Activated CD8-positive, alpha-beta T cell treated with anti-CD3 and anti-CD28 coated beads, Interleukin-2, amount 10 ng/mL, durations not matched to agents 7 days and 5 days (primary cell): ENCODE measurements at regions not wholly inside any gene's neighbourhood (a gene's known extent, or its start where the extent isn't known, plus 50 kb on each side); places are given as distances from the start of the nearest gene placed in this dataset.

Experiments used
- ATAC-seq: fragments of 150-1000 bp; cut with Tn5 transposase; one replicate; pipeline ENCODE4 v1.10.0; 2021; ENCODE audit warnings: moderate library complexity
- CTCF ChIA-PET: fragments of 350-600 bp; sonication (Branson Sonifier 250); formaldehyde crosslinking; loops from one replicate; lab custom pipeline; 2021; ENCODE audit warnings: antibody characterized with exemption; lab: Charles Lee
- POLR2A ChIA-PET: fragments of 350-600 bp; sonication (Branson Sonifier 250); formaldehyde crosslinking; loops from one replicate; lab custom pipeline; 2021; ENCODE audit warnings: antibody characterized with exemption; lab: Charles Lee
- DNase-seq: peaks from one replicate; pipeline ENCODE4 v3.0.0-alpha.2; 2020
- H3K27ac Mint-ChIP-seq: one replicate; pipeline ENCODE4 v1.8.0; 2021; ENCODE audit warnings: mild to moderate bottlenecking, mixed read lengths
- H3K27me3 Mint-ChIP-seq: one replicate; pipeline ENCODE4 v1.8.0; 2021; ENCODE audit warnings: low read depth, mixed read lengths
- H3K36me3 Mint-ChIP-seq: one replicate; pipeline ENCODE4 v1.8.0; 2021; ENCODE audit warnings: low read depth, mixed read lengths
- H3K4me1 Mint-ChIP-seq: one replicate; pipeline ENCODE4 v1.8.0; 2021; ENCODE audit warnings: low read depth, mixed read lengths
- H3K4me3 Mint-ChIP-seq: one replicate; pipeline ENCODE4 v1.8.0; 2021; ENCODE audit warnings: mild to moderate bottlenecking, mixed read lengths
- H3K9me3 Mint-ChIP-seq: one replicate; pipeline ENCODE4 v1.8.0; 2022; ENCODE audit warnings: mixed read lengths; ENCODE audit not compliant: insufficient read depth

GRCh38 chr5:3105172-3105571, 353.7 kb upstream of the IRX2 start:
- ChIA-PET POLR2A (no interaction called here), CTCF (no interaction called here)
- Mint-ChIP-seq H3K9me3 (no peaks in the 10 kb centered on the region), H3K36me3 (no peaks in the 10 kb centered on the region), H3K4me1 (no peaks in the 10 kb centered on the region), H3K27me3 (peaks cover 9% of the 10 kb centered on the region), H3K27ac (no peak overlapping the region), H3K4me3 (no peak overlapping the region)
- DNase-seq (no peak), ATAC-seq (no peak)

- H3K4me1 Mint-ChIP-seq = no peaks in the 10 kb centered on the region
- CTCF ChIA-PET = no interaction called here
- ATAC-seq (no peak), DNase-seq (no peak)
- peaks cover 9% of the 10 kb centered on the region for H3K27me3 Mint-ChIP-seq
- POLR2A ChIA-PET = no interaction called here
- H3K27ac Mint-ChIP-seq = no peak overlapping the region
- no peak overlapping the region for H3K4me3 Mint-ChIP-seq
- H3K36me3 Mint-ChIP-seq = no peaks in the 10 kb centered on the region
- H3K9me3 Mint-ChIP-seq = no peaks in the 10 kb centered on the region
Measured at GRCh38 chr5:3104429-3105060, 353.1 kb upstream of the IRX2 start.

- no peak overlapping the region for H3K4me3 Mint-ChIP-seq
- H3K36me3 Mint-ChIP-seq = no peaks in the 10 kb centered on the region
- H3K27ac Mint-ChIP-seq = no peak overlapping the region
- H3K9me3 Mint-ChIP-seq = no peaks in the 10 kb centered on the region
- no peaks in the 10 kb centered on the region for H3K4me1 Mint-ChIP-seq
- H3K27me3 Mint-ChIP-seq = peaks cover 9% of the 10 kb centered on the region
- CTCF ChIA-PET = no interaction called here
- DNase-seq (no peak), ATAC-seq (no peak)
- POLR2A ChIA-PET = no interaction called here
Measured at GRCh38 chr5:3103262-3103811, 351.9 kb upstream of the IRX2 start.

- ChIA-PET POLR2A (no interaction called here), CTCF (no interaction called here)
- Mint-ChIP-seq H3K4me3 (no peak overlapping the region), H3K9me3 (peaks cover 2% of the 10 kb centered on the region), H3K4me1 (no peaks in the 10 kb centered on the region), H3K36me3 (no peaks in the 10 kb centered on the region), H3K27ac (no peak overlapping the region), H3K27me3 (peaks cover 9% of the 10 kb centered on the region)
- no peak for DNase-seq
- ATAC-seq = no peak
Measured at GRCh38 chr5:3102531-3102930, 351.1 kb upstream of the IRX2 start.

- peaks cover 8% of the 10 kb centered on the region for H3K9me3 Mint-ChIP-seq
- H3K36me3 Mint-ChIP-seq = no peaks in the 10 kb centered on the region
- CTCF ChIA-PET = no interaction called here
Measured at GRCh38 chr5:3101561-3101960, 350.1 kb upstream of the IRX2 start.

GRCh38 chr5:3100921-3101551, 349.6 kb upstream of the IRX2 start:
- ChIA-PET POLR2A (no interaction called here), CTCF (no interaction called here)
- ATAC-seq (no peak), DNase-seq (no peak)
- Mint-ChIP-seq H3K27me3 (peaks cover 9% of the 10 kb centered on the region), H3K4me3 (no peak overlapping the region), H3K27ac (no peak overlapping the region), H3K36me3 (no peaks in the 10 kb centered on the region), H3K4me1 (no peaks in the 10 kb centered on the region), H3K9me3 (peaks cover 8% of the 10 kb centered on the region)

More at GRCh38 chr5:3101561-3101960, 350.1 kb upstream of the IRX2 start:
- no peak overlapping the region for H3K4me3 Mint-ChIP-seq
- DNase-seq = no peak
- POLR2A ChIA-PET = no interaction called here
- ATAC-seq = no peak
- H3K27ac Mint-ChIP-seq = no peak overlapping the region
- peaks cover 9% of the 10 kb centered on the region for H3K27me3 Mint-ChIP-seq
- H3K4me1 Mint-ChIP-seq = no peaks in the 10 kb centered on the region

- peaks cover 9% of the 10 kb centered on the region for H3K27me3 Mint-ChIP-seq
- no peak overlapping the region for H3K4me3 Mint-ChIP-seq
- peaks cover 8% of the 10 kb centered on the region for H3K9me3 Mint-ChIP-seq
- H3K27ac Mint-ChIP-seq = no peak overlapping the region
- POLR2A ChIA-PET = no interaction called here
- H3K36me3 Mint-ChIP-seq = no peaks in the 10 kb centered on the region
- no peaks in the 10 kb centered on the region for H3K4me1 Mint-ChIP-seq
- DNase-seq = no peak
- no peak for ATAC-seq
- CTCF ChIA-PET = no interaction called here
Measured at GRCh38 chr5:3099954-3100353, 348.5 kb upstream of the IRX2 start.

GRCh38 chr5:3099526-3099925, 348.0 kb upstream of the IRX2 start:
- POLR2A ChIA-PET = no interaction called here
- Mint-ChIP-seq H3K36me3 (no peaks in the 10 kb centered on the region), H3K4me1 (no peaks in the 10 kb centered on the region), H3K9me3 (peaks cover 11% of the 10 kb centered on the region), H3K27me3 (peaks cover 7% of the 10 kb centered on the region), H3K27ac (no peak overlapping the region), H3K4me3 (no peak overlapping the region)
- ATAC-seq = no peak
- DNase-seq = no peak
- CTCF ChIA-PET = no interaction called here

GRCh38 chr5:3098821-3099220, 347.3 kb upstream of the IRX2 start:
- no peak overlapping the region for H3K27ac Mint-ChIP-seq
- peaks cover 18% of the 10 kb centered on the region for H3K9me3 Mint-ChIP-seq
- DNase-seq (no peak), ATAC-seq (no peak)
- H3K4me1 Mint-ChIP-seq = no peaks in the 10 kb centered on the region
- H3K27me3 Mint-ChIP-seq = peaks cover 3% of the 10 kb centered on the region
- CTCF ChIA-PET = no interaction called here
- no peaks in the 10 kb centered on the region for H3K36me3 Mint-ChIP-seq
- POLR2A ChIA-PET = no interaction called here
- H3K4me3 Mint-ChIP-seq = no peak overlapping the region

- H3K27ac Mint-ChIP-seq = no peak overlapping the region
Measured at GRCh38 chr5:3092664-3093063, 341.2 kb upstream of the IRX2 start.

GRCh38 chr5:3092211-3092610, 340.7 kb upstream of the IRX2 start:
- ChIA-PET CTCF (no interaction called here), POLR2A (no interaction called here)
- ATAC-seq = no peak
- H3K36me3 Mint-ChIP-seq = no peaks in the 10 kb centered on the region
- H3K27ac Mint-ChIP-seq = no peak overlapping the region
- no peaks in the 10 kb centered on the region for H3K27me3 Mint-ChIP-seq
- no peak overlapping the region for H3K4me3 Mint-ChIP-seq
- H3K9me3 Mint-ChIP-seq = peaks cover 12% of the 10 kb centered on the region
- H3K4me1 Mint-ChIP-seq = no peaks in the 10 kb centered on the region
- DNase-seq = no peak

More at GRCh38 chr5:3092664-3093063, 341.2 kb upstream of the IRX2 start:
- CTCF ChIA-PET = no interaction called here
- ATAC-seq (no peak), DNase-seq (no peak)
- Mint-ChIP-seq H3K4me1 (no peaks in the 10 kb centered on the region), H3K36me3 (no peaks in the 10 kb centered on the region), H3K27me3 (no peaks in the 10 kb centered on the region), H3K4me3 (no peak overlapping the region), H3K9me3 (peaks cover 17% of the 10 kb centered on the region)
- POLR2A ChIA-PET = no interaction called here

- no peak for DNase-seq
- peaks cover 10% of the 10 kb centered on the region for H3K9me3 Mint-ChIP-seq
- H3K4me3 Mint-ChIP-seq = no peak overlapping the region
- H3K27ac Mint-ChIP-seq = no peak overlapping the region
- no peaks in the 10 kb centered on the region for H3K27me3 Mint-ChIP-seq
- ChIA-PET CTCF (no interaction called here), POLR2A (no interaction called here)
- ATAC-seq = no peak
- H3K4me1 Mint-ChIP-seq = no peaks in the 10 kb centered on the region
- no peaks in the 10 kb centered on the region for H3K36me3 Mint-ChIP-seq
Measured at GRCh38 chr5:3091040-3091774, 339.7 kb upstream of the IRX2 start.
